ENCODE measurements at regions not wholly inside any gene's neighbourhood (a gene's known extent, or its start where the extent isn't known, plus 50 kb on each side); places are given as distances from the start of the nearest gene placed in this dataset.

DNA sequence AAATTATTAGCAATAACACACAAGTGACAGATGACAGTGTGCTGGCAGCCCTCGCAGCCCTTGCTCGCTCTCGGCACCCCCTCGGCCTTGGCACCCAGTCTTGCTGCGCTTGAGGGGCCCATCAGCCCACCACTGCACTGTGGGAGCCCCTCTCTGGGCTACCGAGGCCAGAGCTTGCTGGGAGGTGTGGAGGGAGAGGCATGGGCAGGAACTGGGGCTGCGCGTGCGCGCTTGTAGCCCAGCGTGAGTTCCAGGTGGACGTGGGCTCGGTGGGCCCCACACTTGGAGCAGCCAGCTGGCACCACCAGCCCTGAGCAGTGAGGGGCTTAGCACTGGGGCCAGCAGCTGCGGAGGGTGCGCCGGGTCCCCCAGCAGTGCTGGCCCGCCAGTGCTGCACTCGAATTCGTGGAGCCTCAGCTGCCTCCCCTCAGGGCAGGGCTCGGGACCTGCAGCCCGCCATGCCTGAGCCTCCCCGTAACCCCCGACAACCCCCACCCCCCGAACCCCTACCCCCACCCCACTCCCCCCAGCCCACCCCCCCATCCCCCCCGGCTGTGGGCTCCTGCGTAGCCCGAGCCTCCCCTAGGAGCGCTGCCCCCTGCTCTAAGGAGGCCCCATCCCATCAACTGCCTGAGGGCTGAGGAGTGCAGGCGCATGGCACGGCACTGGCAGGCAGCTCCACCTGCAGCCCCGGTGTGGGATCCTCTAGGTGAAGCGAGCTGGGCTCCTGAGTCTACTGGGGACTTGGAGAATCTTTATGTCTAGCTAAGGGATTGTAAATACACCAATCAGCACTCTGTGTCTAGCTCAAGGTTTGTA is 240.9 kb downstream of the TRIM36 start:
- TF ChIP-seq, protein P1, sequence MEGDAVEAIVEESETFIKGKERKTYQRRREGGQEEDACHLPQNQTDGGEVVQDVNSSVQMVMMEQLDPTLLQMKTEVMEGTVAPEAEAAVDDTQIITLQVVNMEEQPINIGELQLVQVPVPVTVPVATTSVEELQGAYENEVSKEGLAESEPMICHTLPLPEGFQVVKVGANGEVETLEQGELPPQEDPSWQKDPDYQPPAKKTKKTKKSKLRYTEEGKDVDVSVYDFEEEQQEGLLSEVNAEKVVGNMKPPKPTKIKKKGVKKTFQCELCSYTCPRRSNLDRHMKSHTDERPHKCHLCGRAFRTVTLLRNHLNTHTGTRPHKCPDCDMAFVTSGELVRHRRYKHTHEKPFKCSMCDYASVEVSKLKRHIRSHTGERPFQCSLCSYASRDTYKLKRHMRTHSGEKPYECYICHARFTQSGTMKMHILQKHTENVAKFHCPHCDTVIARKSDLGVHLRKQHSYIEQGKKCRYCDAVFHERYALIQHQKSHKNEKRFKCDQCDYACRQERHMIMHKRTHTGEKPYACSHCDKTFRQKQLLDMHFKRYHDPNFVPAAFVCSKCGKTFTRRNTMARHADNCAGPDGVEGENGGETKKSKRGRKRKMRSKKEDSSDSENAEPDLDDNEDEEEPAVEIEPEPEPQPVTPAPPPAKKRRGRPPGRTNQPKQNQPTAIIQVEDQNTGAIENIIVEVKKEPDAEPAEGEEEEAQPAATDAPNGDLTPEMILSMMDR (IDR thresholded peaks at IDR 0.05), result no peak
- no peak for TF ChIP-seq POLR2A (IDR thresholded peaks at IDR 0.05)
- intact Hi-C loops (cut with DNase I), result no loop called here
- DNase-seq, result no peak
- ATAC-seq, result no peak
- no peaks in the 10 kb centered on the region for H3K4me1 ChIP-seq
- WGBS, 2 donors, result 88 to 91% methylated on average over 7 to 27 of the region's 32 CpGs
- no peaks in the 10 kb centered on the region for H3K27me3 ChIP-seq
- H3K4me3 ChIP-seq, result no peak overlapping the region
- H3K36me3 ChIP-seq (replicated peaks in 1 of 2; ENCODE audit: insufficient read depth in 1 of 2, low read depth in 2 of 2), result no peaks in the 10 kb centered on the region
- H3K27ac ChIP-seq, result no peak overlapping the region
- no peaks in the 10 kb centered on the region for H3K9me3 ChIP-seq

GRCh38 chr5:114924769-114925168 is 244.9 kb downstream of the TRIM36 start:
- no peaks in the 10 kb centered on the region for H3K27me3 ChIP-seq
- no peak for TF ChIP-seq POLR2A (IDR thresholded peaks at IDR 0.05)
- TF ChIP-seq, protein P1 (IDR thresholded peaks at IDR 0.05), result no peak
- ATAC-seq (no peak), DNase-seq (no peak)
- no peak overlapping the region for H3K4me3 ChIP-seq
- intact Hi-C loops (cut with DNase I), result no loop called here
- H3K4me1 ChIP-seq, result no peaks in the 10 kb centered on the region
- no peaks in the 10 kb centered on the region for H3K36me3 ChIP-seq (replicated peaks in 1 of 2; ENCODE audit: insufficient read depth in 1 of 2, low read depth in 2 of 2)
- 87 to 90% methylated on average over 4 of the region's 4 CpGs for WGBS, 2 donors
- no peak overlapping the region for H3K27ac ChIP-seq
- H3K9me3 ChIP-seq, result no peaks in the 10 kb centered on the region

GRCh38 chr5:114912189-114912920 is 257.4 kb downstream of the TRIM36 start:
- no peaks in the 10 kb centered on the region for H3K9me3 ChIP-seq
- intact Hi-C loops (cut with DNase I), result no loop called here
- no peaks in the 10 kb centered on the region for H3K27me3 ChIP-seq
- no peak overlapping the region for H3K4me3 ChIP-seq
- no peaks in the 10 kb centered on the region for H3K36me3 ChIP-seq (replicated peaks in 1 of 2; ENCODE audit: insufficient read depth in 1 of 2, low read depth in 2 of 2)
- H3K4me1 ChIP-seq, result no peaks in the 10 kb centered on the region
- no peak for ATAC-seq
- 49 to 62% methylated on average over 4 of the region's 4 CpGs for WGBS, 2 donors
- no peak for TF ChIP-seq POLR2A (IDR thresholded peaks at IDR 0.05)
- TF ChIP-seq, protein P1 (IDR thresholded peaks at IDR 0.05), result no peak
- DNase-seq, result no peak
- H3K27ac ChIP-seq, result no peak overlapping the region

DNA sequence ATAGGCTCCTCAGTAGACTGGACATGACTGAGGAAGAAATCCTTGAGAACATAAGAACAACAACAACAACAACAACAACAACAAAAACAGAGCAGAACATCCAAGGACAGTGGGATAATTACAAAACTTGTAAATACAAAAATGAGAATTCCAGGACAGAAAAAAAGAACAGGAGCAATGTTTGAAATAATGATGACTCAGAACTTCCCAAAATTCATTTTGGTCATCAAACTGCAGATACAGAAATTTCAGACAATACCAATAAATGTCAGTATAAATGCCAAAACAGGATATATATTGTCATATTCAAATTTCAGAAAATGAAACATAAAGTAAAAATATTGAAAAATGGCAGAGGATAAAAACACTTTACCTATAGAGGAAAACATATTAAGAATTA is 259.0 kb downstream of the TRIM36 start:
- no peak for ATAC-seq
- H3K4me1 ChIP-seq, result no peaks in the 10 kb centered on the region
- H3K9me3 ChIP-seq, result no peaks in the 10 kb centered on the region
- DNase-seq, result no peak
- no peak overlapping the region for H3K27ac ChIP-seq
- TF ChIP-seq POLR2A (IDR thresholded peaks at IDR 0.05), result no peak
- TF ChIP-seq, protein P1 (IDR thresholded peaks at IDR 0.05), result no peak
- intact Hi-C loops (cut with DNase I), result no loop called here
- no peak overlapping the region for H3K4me3 ChIP-seq
- no peaks in the 10 kb centered on the region for H3K27me3 ChIP-seq
- no peaks in the 10 kb centered on the region for H3K36me3 ChIP-seq (replicated peaks in 1 of 2; ENCODE audit: insufficient read depth in 1 of 2, low read depth in 2 of 2)

All from body of pancreas (tissue), 4 donors.